A673 (cell line): ENCODE measurements at regions not wholly inside any gene's neighbourhood (a gene's known extent, or its start where the extent isn't known, plus 50 kb on each side); places are given as distances from the start of the nearest gene placed in this dataset.

Experiments used
- BruUV-seq: library from RNA; stranded (reverse); fragments of 400-500 nt; replicated peaks from 2 replicates; lab custom pipeline; 2021; lab: Mats Ljungman, UMichigan
- CTCF ChIA-PET: fragments of 300-600 bp; sonication (Branson Sonifier 250); formaldehyde crosslinking; loops from one replicate; lab custom pipeline; 2022; ENCODE audit warnings: antibody characterized with exemption; lab: Charles Lee
- POLR2A ChIA-PET: fragments of 300-600 bp; sonication (Branson Sonifier 250); formaldehyde crosslinking; loops from one replicate; lab custom pipeline; 2022; ENCODE audit warnings: antibody characterized with exemption; ENCODE audit not compliant: low non-redundant PET; lab: Charles Lee
- DNase-seq: peaks from one replicate; pipeline ENCODE4 v3.0.0-alpha.2; 2015; ENCODE audit warnings: low spot score
- H3K27ac ChIP-seq: fragments of 200-600 bp; sonication (generic); 2 replicates; pipeline ENCODE4 v1.5.1; 2016; ENCODE audit warnings: mixed run types, low read depth, mild to moderate bottlenecking, mixed read lengths, antibody characterized with exemption, low read length; ENCODE audit not compliant: poor library complexity, severe bottlenecking
- H3K27me3 ChIP-seq: fragments of 200-600 bp; sonication (generic); replicated peaks from 2 replicates; pipeline ENCODE4 v1.6.1; 2017; ENCODE audit warnings: mixed run types, low read depth, mild to moderate bottlenecking, mixed read lengths, antibody characterized with exemption, low read length; ENCODE audit not compliant: insufficient read depth, poor library complexity
- H3K36me3 ChIP-seq: fragments of 200-600 bp; sonication (generic); 2 replicates; pipeline ENCODE4 v1.6.1; 2016; ENCODE audit warnings: mixed run types, mild to moderate bottlenecking, mixed read lengths, antibody characterized with exemption, low read length; ENCODE audit not compliant: insufficient read depth, poor library complexity, severe bottlenecking
- H3K4me1 ChIP-seq: fragments of 200-600 bp; sonication (generic); 2 replicates; pipeline ENCODE4 v1.6.1; 2017; ENCODE audit warnings: mixed run types, mild to moderate bottlenecking, mixed read lengths, antibody characterized with exemption, low read length; ENCODE audit not compliant: insufficient read depth, poor library complexity, severe bottlenecking
- H3K4me3 ChIP-seq: fragments of 200-600 bp; sonication (generic); 2 replicates; pipeline ENCODE4 v1.5.1; 2016; ENCODE audit warnings: low read depth, mixed run types, mild to moderate bottlenecking, mixed read lengths, low read length; ENCODE audit not compliant: poor library complexity, severe bottlenecking
- H3K9me3 ChIP-seq: fragments of 200-600 bp; sonication (generic); 2 replicates; pipeline ENCODE4 v1.6.1; 2016; ENCODE audit warnings: mixed run types, low read depth, mild to moderate bottlenecking, mixed read lengths, antibody characterized with exemption, low read length; ENCODE audit not compliant: poor library complexity, severe bottlenecking
- CTCF ChIP-seq: fragments of 300-800, 200-600 bp; sonication (generic); conservative IDR thresholded peaks from 2 replicates; pipeline ENCODE4 v1.5.1; 2017; ENCODE audit warnings: low read depth, mild to moderate bottlenecking, antibody characterized with exemption, low read length, moderate library complexity, mixed read lengths
- EZH2 ChIP-seq: fragments of 200-600 bp; sonication (generic); IDR thresholded peaks from 2 replicates; pipeline ENCODE4 v1.6.1; 2017; ENCODE audit warnings: borderline replicate concordance, low read depth, mild to moderate bottlenecking, mixed read lengths, antibody characterized with exemption, low read length; ENCODE audit not compliant: poor library complexity, severe bottlenecking
- intact Hi-C: fragments of 100-400 bp; cut with micrococcal nuclease; formaldehyde crosslinking; loops from one replicate; pipeline ENCODE4 v1.10.0; 2022; ENCODE audit not compliant: unreplicated experiment

DNA sequence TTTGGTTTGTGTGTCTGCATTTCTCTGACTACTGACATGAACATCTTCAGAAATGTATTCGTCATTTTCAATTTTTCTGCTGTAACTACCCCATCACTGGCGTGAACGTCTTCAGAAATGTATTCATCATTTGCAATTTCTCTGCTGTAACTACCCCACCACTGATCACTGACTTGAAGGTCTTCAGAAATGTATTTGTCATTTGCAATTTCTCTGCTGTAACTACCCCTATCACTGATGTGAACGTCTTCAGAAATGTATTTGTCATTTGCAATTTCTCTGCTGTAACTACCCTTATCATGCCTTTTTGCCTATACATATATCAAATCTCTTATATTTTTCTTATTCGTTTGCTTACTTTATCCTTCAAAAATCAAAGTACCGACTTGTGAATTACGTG lies 274.0 kb downstream of the EFNB2 start:
- ChIA-PET CTCF (no interaction called here), POLR2A (no interaction called here)
- Histone ChIP-seq H3K4me1 (no peaks in the 10 kb centered on the region), H3K36me3 (no peaks in the 10 kb centered on the region), H3K9me3 (no peaks in the 10 kb centered on the region), H3K27ac (no peak overlapping the region), H3K4me3 (no peak overlapping the region), H3K27me3 (no peaks in the 10 kb centered on the region)
- intact Hi-C loops: no loop called here
- no TSS peak for BruUV-seq
- TF ChIP-seq EZH2: no peak
- TF ChIP-seq CTCF: no peak
- no peak for DNase-seq

DNA sequence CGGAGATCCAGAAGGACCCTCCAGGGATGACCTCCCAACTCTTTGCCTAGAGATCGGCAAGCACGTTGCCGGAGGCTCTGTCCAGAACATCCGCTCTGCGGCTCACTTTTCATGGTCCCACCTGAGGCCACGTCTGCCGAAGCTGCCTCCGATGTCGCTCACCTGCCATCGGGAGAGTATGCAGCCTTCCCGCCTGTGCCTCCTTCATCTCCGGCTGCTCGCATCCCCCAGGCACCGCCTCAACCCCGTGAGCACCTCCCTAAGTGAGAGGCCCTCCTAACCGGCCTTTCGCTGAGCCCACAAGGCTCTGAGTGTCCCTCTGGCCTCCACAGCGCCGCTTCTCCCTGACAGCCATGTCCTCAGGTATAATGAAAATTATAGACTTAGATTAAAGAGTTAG lies 275.1 kb downstream of the EFNB2 start:
- Histone ChIP-seq H3K4me1 (no peaks in the 10 kb centered on the region), H3K27me3 (no peaks in the 10 kb centered on the region), H3K9me3 (no peaks in the 10 kb centered on the region), H3K36me3 (no peaks in the 10 kb centered on the region), H3K4me3 (no peak overlapping the region), H3K27ac (no peak overlapping the region)
- intact Hi-C loops: no loop called here
- ChIA-PET CTCF (no interaction called here), POLR2A (no interaction called here)
- no peak for DNase-seq
- no TSS peak for BruUV-seq
- TF ChIP-seq CTCF: no peak
- no peak for TF ChIP-seq EZH2

DNA sequence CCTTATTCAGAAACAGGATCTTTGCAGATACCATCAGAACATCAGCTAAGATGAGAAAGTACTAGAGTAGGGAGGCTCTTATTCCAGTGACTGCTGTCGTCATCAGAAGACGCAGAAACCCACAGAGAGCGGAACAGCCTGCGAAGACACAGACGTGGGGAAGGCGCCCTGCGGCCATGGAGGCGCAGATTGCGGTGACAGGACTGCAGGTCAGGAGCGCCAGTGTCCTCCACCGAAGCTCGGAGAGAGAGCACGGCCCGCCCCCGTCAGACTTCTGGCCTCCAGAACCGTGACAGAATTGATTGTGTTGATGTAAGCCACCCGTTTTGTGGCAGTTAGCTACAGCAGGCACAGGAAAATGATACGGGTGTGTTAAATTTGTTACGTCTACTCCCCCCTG lies 275.5 kb downstream of the EFNB2 start:
- Histone ChIP-seq H3K4me1 (no peaks in the 10 kb centered on the region), H3K9me3 (no peaks in the 10 kb centered on the region), H3K36me3 (no peaks in the 10 kb centered on the region), H3K4me3 (no peak overlapping the region), H3K27ac (no peak overlapping the region), H3K27me3 (no peaks in the 10 kb centered on the region)
- CTCF ChIA-PET: no interaction called here
- no peak for DNase-seq
- intact Hi-C loops: no loop called here
- POLR2A ChIA-PET: no interaction called here
- TF ChIP-seq EZH2: no peak
- no peak for TF ChIP-seq CTCF
- BruUV-seq: no TSS peak
